Thyroid gland (tissue), 4 donors: ENCODE measurements at regions not wholly inside any gene's neighbourhood (a gene's known extent, or its start where the extent isn't known, plus 50 kb on each side); places are given as distances from the start of the nearest gene placed in this dataset.

Experiments used
- DNase-seq, 2 donors: peaks; one replicate each; pipeline ENCODE4 v3.0.0-alpha.2; 2019
- H3K27ac ChIP-seq, 3 donors: fragments of 200-600 bp; sonication (generic); 1 replicate in 2 of 3; 2 replicates in 1 of 3; pipeline ENCODE4 v1.5.1; 2016 to 2019; ENCODE audit warnings: mild to moderate bottlenecking in 1 of 3, moderate library complexity in 1 of 3
- H3K27me3 ChIP-seq: fragments of 200-600 bp; sonication (generic); one replicate; pipeline ENCODE4 v1.5.1; 2019
- H3K36me3 ChIP-seq, 2 donors: fragments of 200-600 bp; sonication (generic); one replicate each; pipeline ENCODE4 v1.5.1; 2016 to 2019
- H3K4me1 ChIP-seq, 2 donors: fragments of 200-600 bp; sonication (generic); one replicate each; pipeline ENCODE4 v1.5.1; 2017 to 2019
- H3K4me3 ChIP-seq, 3 donors: fragments of 200-600 bp; sonication (generic); replicated peaks in 1 of 3; 1 replicate in 2 of 3; 2 replicates in 1 of 3; pipeline ENCODE4 v1.5.1; 2016; ENCODE audit warnings: mild to moderate bottlenecking in 1 of 3
- H3K9me3 ChIP-seq: fragments of 200-600 bp; sonication (generic); one replicate; pipeline ENCODE4 v1.5.1; 2017
- POLR2A ChIP-seq, 2 donors: fragments of 450-650 bp; IDR thresholded peaks; one replicate each; pipeline ENCODE4 v1.6.1; 2017; ENCODE audit warnings: antibody characterized with exemption in 2 of 2, mild to moderate bottlenecking in 2 of 2, moderate library complexity in 1 of 2
- WGBS, 2 donors: methylation state at CpG; one replicate each; pipeline ENCODE4 v1.1.5; 2017; 5-methylcytosine and 5-hydroxymethylcytosine counted together
- intact Hi-C: fragments of 100-400 bp; cut with DNase I; formaldehyde crosslinking; loops from one replicate; pipeline ENCODE4 v1.15.1; 2023
- TF ChIP-seq, protein P1 (sequence below), 6 experiments: fragments of 200-600 bp in 3 of 6; fragments of 450-650 bp in 3 of 6; sonication (generic) in 3 of 6; IDR thresholded peaks; one replicate each; pipeline ENCODE4 v1.5.1; 2016 to 2019; ENCODE audit warnings: antibody characterized with exemption in 6 of 6, mild to moderate bottlenecking in 2 of 6, inconsistent platforms in 1 of 6, moderate library complexity in 1 of 6

DNA sequence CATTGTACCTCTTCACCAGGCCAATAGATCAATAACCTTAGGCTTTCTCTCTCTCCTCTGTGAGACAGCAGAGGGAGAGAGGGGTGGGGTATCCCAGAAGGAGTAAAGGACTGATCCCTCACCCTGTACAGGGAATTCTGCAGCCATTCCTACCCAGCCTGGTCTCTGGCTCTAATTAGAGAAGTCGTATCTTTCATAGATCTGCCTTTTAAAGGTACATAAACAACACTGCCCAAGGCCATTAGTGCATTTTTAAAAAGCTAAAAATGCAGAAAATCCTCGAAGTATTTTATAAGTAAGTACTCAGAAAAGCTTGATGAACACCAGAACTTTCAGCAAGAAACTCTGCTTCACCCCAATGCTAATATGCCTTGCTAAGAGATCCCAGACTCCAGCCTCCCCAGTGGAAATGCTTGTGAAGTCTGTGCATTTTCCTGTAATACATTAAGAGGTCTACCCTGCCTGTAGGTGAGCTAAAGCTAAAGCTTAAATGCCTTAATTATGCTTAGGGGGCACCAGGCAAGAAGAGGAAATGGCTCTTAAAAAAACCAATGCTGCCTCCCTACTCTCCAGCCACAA, 200.0 kb upstream of the ANKRD55 start:
- no peak for DNase-seq
- Histone ChIP-seq H3K27me3 (no peaks in the 10 kb centered on the region), H3K36me3 (no peaks in the 10 kb centered on the region), H3K9me3 (no peaks in the 10 kb centered on the region), H3K4me1 (peaks cover 6 to 17% of the 10 kb centered on the region in 2 donors), H3K27ac (no peak overlapping the region), H3K4me3 (no peak overlapping the region)
- no peak for TF ChIP-seq POLR2A (IDR thresholded peaks at IDR 0.05)
- TF ChIP-seq, protein P1, sequence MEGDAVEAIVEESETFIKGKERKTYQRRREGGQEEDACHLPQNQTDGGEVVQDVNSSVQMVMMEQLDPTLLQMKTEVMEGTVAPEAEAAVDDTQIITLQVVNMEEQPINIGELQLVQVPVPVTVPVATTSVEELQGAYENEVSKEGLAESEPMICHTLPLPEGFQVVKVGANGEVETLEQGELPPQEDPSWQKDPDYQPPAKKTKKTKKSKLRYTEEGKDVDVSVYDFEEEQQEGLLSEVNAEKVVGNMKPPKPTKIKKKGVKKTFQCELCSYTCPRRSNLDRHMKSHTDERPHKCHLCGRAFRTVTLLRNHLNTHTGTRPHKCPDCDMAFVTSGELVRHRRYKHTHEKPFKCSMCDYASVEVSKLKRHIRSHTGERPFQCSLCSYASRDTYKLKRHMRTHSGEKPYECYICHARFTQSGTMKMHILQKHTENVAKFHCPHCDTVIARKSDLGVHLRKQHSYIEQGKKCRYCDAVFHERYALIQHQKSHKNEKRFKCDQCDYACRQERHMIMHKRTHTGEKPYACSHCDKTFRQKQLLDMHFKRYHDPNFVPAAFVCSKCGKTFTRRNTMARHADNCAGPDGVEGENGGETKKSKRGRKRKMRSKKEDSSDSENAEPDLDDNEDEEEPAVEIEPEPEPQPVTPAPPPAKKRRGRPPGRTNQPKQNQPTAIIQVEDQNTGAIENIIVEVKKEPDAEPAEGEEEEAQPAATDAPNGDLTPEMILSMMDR (IDR thresholded peaks at IDR 0.05) = no peak
- 83 to 84% methylated on average over 2 of the region's 2 CpGs for WGBS, 2 donors
- intact Hi-C loops = no loop called here

DNA sequence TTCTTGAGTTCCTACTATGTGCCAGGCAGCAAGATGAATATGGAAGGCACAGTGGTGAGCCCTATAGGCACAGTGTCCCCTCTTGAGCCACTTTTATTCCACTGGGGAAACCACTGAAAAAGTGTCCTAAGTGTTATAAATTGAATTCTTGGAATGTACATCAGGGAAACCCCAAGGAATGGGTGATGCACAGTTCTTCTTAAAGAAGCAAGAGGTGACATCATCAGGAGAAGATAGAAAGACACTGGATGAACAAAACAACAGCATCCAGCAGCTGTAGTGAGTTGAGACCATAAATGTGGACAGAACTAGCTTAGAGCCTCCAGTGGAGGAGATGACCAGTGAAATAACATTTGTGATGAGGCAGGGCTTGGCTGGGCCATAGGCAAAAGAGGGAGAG, 199.2 kb upstream of the ANKRD55 start:
- no peak overlapping the region for H3K4me3 ChIP-seq
- TF ChIP-seq POLR2A (IDR thresholded peaks at IDR 0.05) = no peak
- TF ChIP-seq, protein P1 (IDR thresholded peaks at IDR 0.05) = no peak
- H3K9me3 ChIP-seq = no peaks in the 10 kb centered on the region
- no peaks in the 10 kb centered on the region for H3K27me3 ChIP-seq
- DNase-seq = no peak
- H3K36me3 ChIP-seq = no peaks in the 10 kb centered on the region
- intact Hi-C loops = no loop called here
- H3K27ac ChIP-seq = no peak overlapping the region
- peaks cover 6 to 17% of the 10 kb centered on the region in 2 donors for H3K4me1 ChIP-seq

DNA sequence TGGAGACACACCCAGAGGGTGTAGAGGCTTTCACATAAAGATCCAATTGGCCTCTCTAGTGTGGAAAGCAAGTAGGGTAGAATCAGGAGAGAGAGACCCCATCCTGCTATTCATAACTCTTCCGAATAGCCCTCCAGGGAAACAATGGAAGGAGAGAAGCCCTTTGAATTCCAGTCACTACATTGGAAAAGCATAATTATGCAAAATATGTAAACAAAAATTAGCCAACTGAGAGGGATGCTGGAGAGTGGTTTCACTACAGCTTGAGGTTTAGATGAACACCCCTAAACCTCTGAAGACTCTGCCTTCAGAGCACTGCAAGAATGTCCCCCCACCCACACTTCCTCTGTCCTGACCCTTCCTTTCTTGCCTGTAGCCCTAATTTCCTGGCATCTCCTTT, 197.3 kb upstream of the ANKRD55 start:
- Histone ChIP-seq H3K4me1 (peaks cover 6 to 17% of the 10 kb centered on the region in 2 donors), H3K27me3 (no peaks in the 10 kb centered on the region), H3K27ac (no peak overlapping the region), H3K4me3 (no peak overlapping the region), H3K9me3 (no peaks in the 10 kb centered on the region), H3K36me3 (no peaks in the 10 kb centered on the region)
- no peak for TF ChIP-seq POLR2A (IDR thresholded peaks at IDR 0.05)
- TF ChIP-seq, protein P1 (IDR thresholded peaks at IDR 0.05) = no peak
- DNase-seq = no peak
- intact Hi-C loops = no loop called here
- WGBS, 2 donors = 88 to 93% methylated on average over 1 of the region's 1 CpG

DNA sequence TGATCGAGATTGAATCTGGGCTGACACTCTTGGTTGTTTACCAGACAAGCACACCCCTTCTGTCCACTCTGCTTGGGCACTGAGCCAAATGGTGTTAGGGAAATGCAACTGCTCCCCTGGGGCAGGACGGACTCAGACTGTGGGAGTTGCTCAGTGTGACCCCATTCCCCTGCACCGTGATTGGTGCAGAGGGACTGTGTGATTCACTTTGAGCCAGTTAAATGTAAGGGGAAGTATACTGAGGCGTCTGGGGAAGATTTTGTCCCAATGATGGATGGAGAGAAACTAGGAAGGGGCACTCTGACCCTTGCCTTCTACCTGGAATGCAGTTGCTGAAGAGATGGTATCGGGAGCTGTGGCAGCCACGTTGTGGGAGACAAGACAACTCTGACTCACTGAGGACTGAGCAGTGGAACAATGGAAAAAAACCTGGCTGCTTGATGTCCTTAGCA, 196.0 kb upstream of the ANKRD55 start:
- intact Hi-C loops = no loop called here
- Histone ChIP-seq H3K36me3 (no peaks in the 10 kb centered on the region), H3K4me3 (no peak overlapping the region), H3K27me3 (no peaks in the 10 kb centered on the region), H3K9me3 (no peaks in the 10 kb centered on the region), H3K4me1 (peaks cover 6 to 17% of the 10 kb centered on the region in 2 donors), H3K27ac (peak overlapping the region in 2 of 3 donors; percentile 26 to 33)
- WGBS, 2 donors = 56 to 58% methylated on average over 6 of the region's 6 CpGs
- TF ChIP-seq, protein P1 (IDR thresholded peaks at IDR 0.05) = no peak
- no peak for TF ChIP-seq POLR2A (IDR thresholded peaks at IDR 0.05)
- DNase-seq = peak; percentile 63 to 68

DNA sequence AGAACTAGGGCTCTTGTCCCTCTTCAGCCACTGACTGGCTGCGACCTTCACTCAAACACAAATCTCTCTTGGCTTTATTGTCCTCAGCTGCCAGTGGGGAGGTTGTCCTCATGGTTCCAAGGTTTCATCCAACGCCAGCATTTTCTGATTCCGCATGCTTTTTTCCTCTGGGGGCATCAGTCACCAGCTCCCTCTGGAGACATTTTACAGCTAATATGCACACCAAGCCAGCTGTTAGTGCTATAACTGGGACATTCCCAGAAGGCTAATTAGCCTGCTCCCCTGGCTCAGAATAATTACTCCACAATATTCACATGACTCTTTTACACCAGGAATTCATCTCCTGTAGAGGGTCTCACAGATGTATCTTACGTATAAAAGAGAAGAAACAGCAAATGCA, 193.6 kb upstream of the ANKRD55 start:
- intact Hi-C loops = no loop called here
- no peak for DNase-seq
- Histone ChIP-seq H3K36me3 (no peaks in the 10 kb centered on the region), H3K4me3 (no peak overlapping the region), H3K9me3 (no peaks in the 10 kb centered on the region), H3K27ac (no peak overlapping the region), H3K27me3 (no peaks in the 10 kb centered on the region), H3K4me1 (peaks cover 13 to 33% of the 10 kb centered on the region in 2 donors)
- WGBS, 2 donors = 83 to 87% methylated on average over 4 of the region's 4 CpGs
- no peak for TF ChIP-seq POLR2A (IDR thresholded peaks at IDR 0.05)
- TF ChIP-seq, protein P1 (IDR thresholded peaks at IDR 0.05) = no peak
